Mucosa of descending colon (tissue), 3 donors: ENCODE measurements at regions not wholly inside any gene's neighbourhood (a gene's known extent, or its start where the extent isn't known, plus 50 kb on each side); places are given as distances from the start of the nearest gene placed in this dataset.
"Not testable (repeated sequence)": the region's sequence is repeated elsewhere in the genome, so short reads cannot be mapped to it uniquely, and the experiment has no call there.

ENCODE experiments used
- ATAC-seq: fragments of 200-7000 bp; cut with Tn5 transposase; one replicate; pipeline ENCODE4 v1.9.1; 2020; ENCODE audit warnings: mild to moderate bottlenecking, moderate library complexity
- DNase-seq, 3 donors: peaks; one replicate each; pipeline ENCODE4 v3.0.0-alpha.2; 2020
- H3K36me3 ChIP-seq: fragments of 200-600 bp; one replicate; pipeline ENCODE4 v1.8.0; 2021; ENCODE audit warnings: low read depth, mild to moderate bottlenecking
- H3K4me1 ChIP-seq: fragments of 200-600 bp; one replicate; pipeline ENCODE4 v1.8.0; 2021; ENCODE audit warnings: low read depth, mild to moderate bottlenecking
- H3K4me3 ChIP-seq: fragments of 200-600 bp; one replicate; pipeline ENCODE4 v1.8.0; 2021; ENCODE audit warnings: mild to moderate bottlenecking
- H3K9me3 ChIP-seq: fragments of 200-600 bp; one replicate; pipeline ENCODE4 v1.8.0; 2021; ENCODE audit warnings: mild to moderate bottlenecking
- intact Hi-C, 2 donors: fragments of 100-400 bp; cut with DNase I in 1 of 2; cut with micrococcal nuclease in 1 of 2; formaldehyde crosslinking; loops; one replicate each; pipeline versions ENCODE4 v1.11.0 to v1.11.1; 2022; cut with DNase I, micrococcal nuclease
- TF ChIP-seq, protein P1 (sequence below): fragments of 200-600 bp; IDR thresholded peaks from one replicate; pipeline ENCODE4 v1.8.0; 2022; ENCODE audit warnings: antibody characterized with exemption, mild to moderate bottlenecking
- donor health status: DM: no; HTN: no; CAD: no; lungs with moderate emphysema.
- donor health status: DM: no; HTN: no; CAD: no.
- donor health status: DM: no; HTN: yes; CAD: no.

- DNase-seq, H3K9me3 ChIP-seq, H3K4me1 ChIP-seq, ATAC-seq, H3K36me3 ChIP-seq, intact Hi-C loops, H3K4me3 ChIP-seq: not testable (repeated sequence)
These were observed 345.0 kb downstream of the NPIPA7 start for GRCh38 chr16:16723819-16724519.

GRCh38 chr16:16727048-16727447, 348.1 kb downstream of the NPIPA7 start:
- intact Hi-C loops, H3K4me1 ChIP-seq, H3K36me3 ChIP-seq, DNase-seq, H3K4me3 ChIP-seq, H3K9me3 ChIP-seq, ATAC-seq: not testable (repeated sequence)

DNA sequence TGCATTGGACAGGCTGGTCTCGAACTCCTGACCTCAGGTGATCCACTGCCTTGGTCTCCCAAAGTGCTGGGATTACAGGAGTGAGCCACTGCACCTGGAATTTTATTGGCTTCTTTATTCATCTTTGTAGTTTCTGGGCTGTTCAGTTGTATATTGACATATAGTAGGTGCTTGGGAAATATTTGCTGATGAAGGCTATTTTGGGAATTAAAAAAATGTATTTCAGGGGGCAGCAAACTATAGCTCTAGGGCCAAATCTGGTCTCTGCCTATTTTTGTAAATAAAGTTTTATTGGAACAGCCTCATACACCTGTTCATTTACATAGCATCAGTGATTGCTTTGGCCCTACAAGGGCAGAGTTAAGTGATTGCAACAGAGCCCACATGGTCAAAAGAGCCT, 363.6 kb downstream of the NPIPA7 start:
- H3K9me3 ChIP-seq, intact Hi-C loops, ATAC-seq, DNase-seq, H3K36me3 ChIP-seq, H3K4me1 ChIP-seq, H3K4me3 ChIP-seq: not testable (repeated sequence)

DNA sequence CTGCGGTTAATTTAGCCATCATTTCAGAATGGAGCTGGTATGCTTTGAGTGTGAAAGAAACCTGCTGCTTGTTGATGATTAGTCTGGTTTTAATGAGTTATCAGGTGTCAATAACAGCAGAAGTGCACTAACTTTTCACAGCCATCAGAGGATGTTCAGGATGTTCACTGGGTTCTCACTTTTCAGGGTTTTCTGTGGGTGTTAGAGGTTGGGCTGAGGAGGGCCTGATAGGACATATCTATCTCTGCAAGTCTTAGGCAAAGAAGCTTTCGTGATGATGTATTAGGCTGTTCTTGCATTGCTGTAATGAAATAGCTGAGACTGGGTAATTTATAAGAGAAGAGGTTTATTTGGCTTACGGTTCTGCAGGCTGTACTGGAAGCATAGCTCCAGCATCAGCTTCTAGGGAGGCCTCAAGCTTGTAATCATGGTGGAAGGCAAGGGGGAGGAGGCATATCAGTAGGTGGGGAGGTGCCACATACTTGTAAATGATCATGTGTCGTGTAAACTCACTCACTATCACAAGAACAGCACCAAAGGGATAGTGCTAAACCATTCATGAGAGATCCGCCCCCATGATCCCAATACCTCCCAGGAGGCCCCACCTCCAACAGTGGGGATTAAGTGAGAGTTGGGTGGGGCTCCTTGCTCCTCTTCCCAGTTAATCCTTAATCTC, 376.2 kb downstream of the NPIPA7 start:
- H3K4me1 ChIP-seq, H3K36me3 ChIP-seq, H3K4me3 ChIP-seq, ATAC-seq, H3K9me3 ChIP-seq, intact Hi-C loops, DNase-seq: not testable (repeated sequence)

GRCh38 chr16:16763449-16763848, 384.5 kb downstream of the NPIPA7 start:
- ATAC-seq (no peak), DNase-seq (no peak)
- TF ChIP-seq, protein P1, sequence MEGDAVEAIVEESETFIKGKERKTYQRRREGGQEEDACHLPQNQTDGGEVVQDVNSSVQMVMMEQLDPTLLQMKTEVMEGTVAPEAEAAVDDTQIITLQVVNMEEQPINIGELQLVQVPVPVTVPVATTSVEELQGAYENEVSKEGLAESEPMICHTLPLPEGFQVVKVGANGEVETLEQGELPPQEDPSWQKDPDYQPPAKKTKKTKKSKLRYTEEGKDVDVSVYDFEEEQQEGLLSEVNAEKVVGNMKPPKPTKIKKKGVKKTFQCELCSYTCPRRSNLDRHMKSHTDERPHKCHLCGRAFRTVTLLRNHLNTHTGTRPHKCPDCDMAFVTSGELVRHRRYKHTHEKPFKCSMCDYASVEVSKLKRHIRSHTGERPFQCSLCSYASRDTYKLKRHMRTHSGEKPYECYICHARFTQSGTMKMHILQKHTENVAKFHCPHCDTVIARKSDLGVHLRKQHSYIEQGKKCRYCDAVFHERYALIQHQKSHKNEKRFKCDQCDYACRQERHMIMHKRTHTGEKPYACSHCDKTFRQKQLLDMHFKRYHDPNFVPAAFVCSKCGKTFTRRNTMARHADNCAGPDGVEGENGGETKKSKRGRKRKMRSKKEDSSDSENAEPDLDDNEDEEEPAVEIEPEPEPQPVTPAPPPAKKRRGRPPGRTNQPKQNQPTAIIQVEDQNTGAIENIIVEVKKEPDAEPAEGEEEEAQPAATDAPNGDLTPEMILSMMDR = no peak
- no peaks in the 10 kb centered on the region for H3K36me3 ChIP-seq
- intact Hi-C loops = no loop called here
- H3K4me1 ChIP-seq = no peaks in the 10 kb centered on the region
- no peaks in the 10 kb centered on the region for H3K9me3 ChIP-seq
- no peak overlapping the region for H3K4me3 ChIP-seq

DNA sequence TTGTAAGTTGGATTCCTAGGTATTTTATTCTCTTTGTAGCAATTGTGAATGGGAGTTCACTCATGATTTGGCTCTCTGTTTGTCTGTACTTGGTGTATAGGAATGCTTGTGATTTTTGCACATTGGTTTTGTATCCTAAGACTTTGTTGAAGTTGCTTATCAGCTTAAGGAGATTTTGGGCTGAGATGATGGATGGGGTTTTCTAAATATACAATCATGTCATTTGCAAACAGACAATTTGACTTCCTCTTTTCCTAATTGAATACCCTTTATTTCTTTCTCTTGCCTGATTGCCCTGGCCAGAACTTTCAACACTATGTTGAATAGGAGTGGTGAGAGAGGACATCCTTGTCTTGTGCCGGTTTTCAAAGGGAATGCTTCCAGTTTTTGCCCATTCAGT, 391.8 kb downstream of the NPIPA7 start:
- DNase-seq, intact Hi-C loops, ATAC-seq, H3K36me3 ChIP-seq, H3K9me3 ChIP-seq, H3K4me3 ChIP-seq, H3K4me1 ChIP-seq: not testable (repeated sequence)

DNA sequence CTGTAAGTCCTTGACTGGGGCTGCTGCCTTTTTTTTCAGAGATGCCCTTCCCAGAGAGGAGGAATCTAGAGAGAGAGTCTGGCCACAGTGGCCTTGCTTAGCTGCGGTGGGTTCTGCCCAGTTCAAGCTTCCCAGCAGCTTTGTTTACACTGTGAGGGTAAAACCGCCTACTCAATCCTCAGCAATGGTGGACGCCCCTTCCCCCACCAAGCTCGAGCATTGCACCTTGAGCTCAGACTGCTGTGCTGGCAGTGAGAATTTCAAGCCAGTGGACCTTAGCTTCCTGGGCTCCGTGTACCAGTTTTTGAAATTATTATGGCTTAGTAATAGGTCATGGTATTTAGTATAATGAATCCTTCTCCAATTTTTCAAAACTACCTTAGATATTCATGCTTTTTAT, 395.4 kb downstream of the NPIPA7 start:
- DNase-seq = no peak
- H3K9me3 ChIP-seq = no peaks in the 10 kb centered on the region
- no peak overlapping the region for H3K4me3 ChIP-seq
- H3K4me1 ChIP-seq = no peaks in the 10 kb centered on the region
- ATAC-seq = no peak
- TF ChIP-seq, protein P1 = no peak
- intact Hi-C loops = no loop called here
- no peaks in the 10 kb centered on the region for H3K36me3 ChIP-seq

DNA sequence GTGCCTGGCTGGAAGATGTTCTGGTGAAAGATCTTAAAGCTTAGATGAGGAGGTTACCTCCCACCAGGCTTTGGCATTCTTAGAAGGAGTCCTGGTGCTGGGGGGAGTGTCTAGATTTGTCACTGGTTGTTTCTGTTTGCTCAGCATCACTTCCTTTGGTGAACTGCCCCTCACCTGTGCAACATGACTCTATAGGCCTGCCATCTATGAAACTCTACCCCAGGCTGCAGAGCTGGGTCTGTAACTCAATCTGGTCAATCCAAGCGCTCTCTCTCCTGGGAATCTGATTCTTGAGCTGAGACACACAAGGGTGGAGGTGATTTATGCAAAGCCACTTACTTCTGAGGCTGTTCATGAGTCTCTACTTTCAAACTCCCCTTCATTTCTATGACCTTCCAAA, 399.4 kb downstream of the NPIPA7 start:
- Histone ChIP-seq H3K36me3 (no peaks in the 10 kb centered on the region), H3K4me3 (no peak overlapping the region), H3K4me1 (no peaks in the 10 kb centered on the region), H3K9me3 (no peaks in the 10 kb centered on the region)
- ATAC-seq = no peak
- no peak for DNase-seq
- TF ChIP-seq, protein P1 = no peak
- intact Hi-C loops = no loop called here
